ENCODE measurements at regions not wholly inside any gene's neighbourhood (a gene's known extent, or its start where the extent isn't known, plus 50 kb on each side); places are given as distances from the start of the nearest gene placed in this dataset.

DNA sequence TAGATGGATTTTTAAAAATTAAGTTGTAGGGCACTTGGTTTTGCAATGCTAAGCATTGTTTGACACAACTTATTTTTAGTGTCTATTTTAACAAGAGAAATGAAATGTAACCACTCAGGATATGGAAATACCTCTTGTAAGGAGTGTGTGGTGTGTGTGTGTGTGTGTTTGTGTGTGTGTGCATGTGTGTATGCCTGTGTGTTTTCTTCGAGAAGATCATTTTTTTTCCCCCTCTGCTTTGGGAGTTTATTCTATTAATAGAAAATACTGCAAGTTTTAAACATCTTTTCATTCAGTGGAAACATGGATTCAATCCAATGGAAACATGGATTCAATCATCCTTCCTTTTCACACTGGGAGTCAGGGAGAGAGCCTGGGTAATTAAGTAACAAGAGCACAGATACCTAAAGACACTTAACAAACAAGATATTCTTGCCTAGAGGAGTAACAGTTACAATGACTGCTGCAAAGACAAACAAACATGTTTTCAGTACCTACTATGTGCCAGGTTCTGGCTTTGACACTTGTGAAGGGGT is 567.2 kb upstream of the TBL1XR1 start:
- TF ChIP-seq, protein P1, sequence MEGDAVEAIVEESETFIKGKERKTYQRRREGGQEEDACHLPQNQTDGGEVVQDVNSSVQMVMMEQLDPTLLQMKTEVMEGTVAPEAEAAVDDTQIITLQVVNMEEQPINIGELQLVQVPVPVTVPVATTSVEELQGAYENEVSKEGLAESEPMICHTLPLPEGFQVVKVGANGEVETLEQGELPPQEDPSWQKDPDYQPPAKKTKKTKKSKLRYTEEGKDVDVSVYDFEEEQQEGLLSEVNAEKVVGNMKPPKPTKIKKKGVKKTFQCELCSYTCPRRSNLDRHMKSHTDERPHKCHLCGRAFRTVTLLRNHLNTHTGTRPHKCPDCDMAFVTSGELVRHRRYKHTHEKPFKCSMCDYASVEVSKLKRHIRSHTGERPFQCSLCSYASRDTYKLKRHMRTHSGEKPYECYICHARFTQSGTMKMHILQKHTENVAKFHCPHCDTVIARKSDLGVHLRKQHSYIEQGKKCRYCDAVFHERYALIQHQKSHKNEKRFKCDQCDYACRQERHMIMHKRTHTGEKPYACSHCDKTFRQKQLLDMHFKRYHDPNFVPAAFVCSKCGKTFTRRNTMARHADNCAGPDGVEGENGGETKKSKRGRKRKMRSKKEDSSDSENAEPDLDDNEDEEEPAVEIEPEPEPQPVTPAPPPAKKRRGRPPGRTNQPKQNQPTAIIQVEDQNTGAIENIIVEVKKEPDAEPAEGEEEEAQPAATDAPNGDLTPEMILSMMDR (IDR thresholded peaks at IDR 0.05; ENCODE audit: low read length, missing control alignments) = no peak
- no peak overlapping the region for H3K4me3 ChIP-seq (replicated peaks; ENCODE audit: low read depth, low read length)

DNA sequence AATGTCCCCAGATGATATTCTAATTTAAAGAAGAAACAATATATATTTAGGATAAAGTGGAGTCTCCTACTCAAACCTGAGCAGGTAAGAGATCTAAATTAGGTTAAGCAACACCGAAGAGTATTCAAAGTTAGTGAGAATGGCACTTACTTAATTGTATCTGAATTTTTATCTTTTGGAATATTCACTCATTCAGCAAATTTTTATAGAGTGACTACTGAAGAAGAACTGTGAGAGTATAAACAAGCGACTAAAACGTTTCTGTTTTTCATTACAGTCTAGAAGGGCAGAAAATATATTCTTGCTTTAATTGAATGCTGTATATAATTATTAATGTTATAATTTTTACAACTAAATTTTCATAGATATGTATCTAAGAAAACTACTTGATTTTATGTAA is 567.7 kb upstream of the TBL1XR1 start:
- no peak for DNase-seq (ENCODE audit: low read depth)
- TF ChIP-seq, protein P1 (IDR thresholded peaks at IDR 0.05; ENCODE audit: low read length, missing control alignments) = no peak
- H3K4me3 ChIP-seq (replicated peaks; ENCODE audit: low read depth, low read length) = no peak overlapping the region

More for the DNA sequence above, 567.2 kb upstream of the TBL1XR1 start:
- DNase-seq (ENCODE audit: low read depth) = peak; percentile 48

DNA sequence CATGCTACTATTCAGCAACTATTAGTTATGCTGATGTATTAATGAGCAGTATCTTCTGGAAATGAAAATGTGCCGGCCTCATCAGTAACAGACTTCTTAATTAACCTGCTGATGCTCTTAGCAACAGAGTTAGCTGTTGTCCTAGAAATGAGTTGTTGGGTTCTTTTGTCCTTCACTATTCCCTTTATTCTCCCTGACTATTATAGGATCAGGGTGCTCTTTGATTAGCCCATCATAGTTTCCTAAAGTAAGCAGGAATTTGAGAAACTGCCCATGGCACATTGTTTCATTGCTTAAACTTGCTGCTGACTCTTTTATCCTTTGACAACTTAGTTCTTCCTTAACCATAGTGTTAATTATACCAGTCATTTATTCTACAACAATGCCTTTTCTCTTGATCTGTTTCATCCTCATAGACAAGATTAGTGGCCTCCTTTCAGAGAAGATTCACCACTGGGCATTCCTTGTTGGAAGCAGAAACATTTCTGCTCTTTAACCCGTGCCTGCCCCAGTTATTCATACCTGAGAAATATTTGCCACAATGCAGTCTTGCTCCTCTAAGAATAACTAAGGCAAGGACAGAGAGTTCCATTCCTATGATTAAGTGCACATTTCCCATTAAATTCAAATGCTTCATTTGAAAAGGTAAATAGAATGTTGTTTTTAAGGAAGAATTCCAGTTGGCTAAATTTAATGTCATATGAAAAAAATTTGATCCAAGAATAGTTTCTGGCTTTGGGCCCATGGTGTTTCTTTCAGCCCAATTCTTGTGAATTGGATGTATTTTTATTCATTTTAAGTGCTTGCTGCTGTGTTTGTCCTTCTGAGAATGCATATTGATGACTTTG is 573.3 kb upstream of the TBL1XR1 start:
- TF ChIP-seq, protein P1 (IDR thresholded peaks at IDR 0.05; ENCODE audit: low read length, missing control alignments) = no peak
- H3K4me3 ChIP-seq (replicated peaks; ENCODE audit: low read depth, low read length) = no peak overlapping the region
- no peak for DNase-seq (ENCODE audit: low read depth)

DNA sequence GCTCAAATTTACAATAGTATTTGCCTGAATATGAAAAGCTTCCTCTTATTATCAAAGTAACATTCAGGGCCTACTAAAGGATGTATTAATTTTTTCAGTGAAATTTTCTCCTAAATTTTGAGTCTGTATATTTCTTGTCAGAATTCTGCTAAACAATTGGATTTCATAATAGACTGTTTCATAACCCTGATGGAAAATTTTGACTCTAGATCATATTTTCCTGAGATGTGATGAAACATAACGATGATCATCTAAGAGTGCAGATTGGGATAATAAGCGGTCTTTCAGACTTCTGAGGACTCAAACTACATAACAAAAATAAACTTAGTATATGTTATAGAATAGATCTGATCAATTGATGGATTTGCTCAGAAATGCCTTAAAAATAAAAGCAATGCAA is 574.5 kb upstream of the TBL1XR1 start:
- H3K4me3 ChIP-seq (replicated peaks; ENCODE audit: low read depth, low read length) = no peak overlapping the region
- TF ChIP-seq, protein P1 (IDR thresholded peaks at IDR 0.05; ENCODE audit: low read length, missing control alignments) = no peak
- DNase-seq (ENCODE audit: low read depth) = no peak

DNA sequence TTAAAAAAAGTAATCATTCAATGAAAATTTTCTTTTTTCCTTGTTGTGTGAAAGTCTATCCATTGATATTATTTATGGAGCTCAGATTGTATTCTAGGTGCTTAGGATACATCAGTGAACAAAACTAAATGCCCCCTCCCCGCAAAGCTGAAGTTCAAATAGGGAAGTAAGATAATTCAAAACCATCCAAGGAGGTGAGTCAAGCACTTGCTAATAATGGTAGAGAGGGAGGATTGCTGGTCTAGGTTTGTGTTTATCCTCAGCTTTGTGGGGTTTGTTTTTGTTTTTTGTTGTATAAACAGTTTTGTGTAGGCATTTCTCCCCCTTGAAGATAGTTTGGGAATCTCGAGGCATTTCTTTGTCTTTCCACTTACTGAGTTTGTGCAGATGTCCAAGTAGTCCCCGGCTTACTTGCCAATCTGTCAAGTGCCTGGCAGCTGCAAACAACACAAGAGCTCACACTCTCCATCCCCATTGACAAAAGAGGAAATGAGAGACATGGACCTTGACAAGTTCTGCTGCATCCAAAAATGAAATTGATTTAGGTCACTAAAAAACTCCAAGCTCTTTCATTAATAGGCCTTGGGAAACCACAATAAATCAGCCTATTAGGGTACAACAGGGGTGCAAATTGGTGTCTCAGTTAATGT is 575.8 kb upstream of the TBL1XR1 start:
- TF ChIP-seq, protein P1 (IDR thresholded peaks at IDR 0.05; ENCODE audit: low read length, missing control alignments) = no peak

DNA sequence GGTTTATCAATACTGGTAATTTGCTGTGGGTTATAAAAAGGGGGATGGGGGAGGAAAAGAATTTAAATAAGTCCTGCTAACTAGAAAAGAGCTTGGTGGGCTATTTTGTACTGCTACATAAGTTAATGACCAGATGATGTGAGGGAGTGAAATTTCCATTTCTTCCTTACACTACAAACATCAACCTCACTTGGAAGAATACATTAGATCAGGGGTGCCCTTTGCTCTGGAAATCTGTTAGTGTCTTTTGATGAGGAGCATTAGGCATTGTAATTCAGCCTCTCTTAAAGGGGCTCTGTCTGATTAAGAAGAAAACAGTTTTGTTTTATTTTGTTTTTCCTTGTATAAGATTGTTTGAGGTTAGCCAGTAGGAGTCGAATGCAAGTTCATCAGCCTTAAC is 576.4 kb upstream of the TBL1XR1 start:
- DNase-seq (ENCODE audit: low read depth) = no peak
- TF ChIP-seq, protein P1 (IDR thresholded peaks at IDR 0.05; ENCODE audit: low read length, missing control alignments) = no peak
- H3K4me3 ChIP-seq (replicated peaks; ENCODE audit: low read depth, low read length) = no peak overlapping the region

More for the DNA sequence above, 575.8 kb upstream of the TBL1XR1 start:
- H3K4me3 ChIP-seq (replicated peaks; ENCODE audit: low read depth, low read length) = no peak overlapping the region
- no peak for DNase-seq (ENCODE audit: low read depth)

Data from fibroblast of pulmonary artery (primary cell).